GM19372 (cell line): ENCODE measurements at regions not wholly inside any gene's neighbourhood (a gene's known extent, or its start where the extent isn't known, plus 50 kb on each side); places are given as distances from the start of the nearest gene placed in this dataset.

ENCODE experiments used
- ATAC-seq: cut with Tn5 transposase; IDR thresholded peaks from one replicate; pipeline ENCODE4 v1.9.1; 2021; ENCODE audit warnings: mild to moderate bottlenecking, low read depth, moderate library complexity; ENCODE audit not compliant: unreplicated experiment

- no peak for ATAC-seq
Measured at GRCh38 chr2:18704276-18704675, 114.9 kb upstream of the NT5C1B start.

GRCh38 chr2:18703555-18703954 lies 114.2 kb upstream of the NT5C1B start:
- no peak for ATAC-seq

GRCh38 chr2:18701981-18702380 lies 112.6 kb upstream of the NT5C1B start:
- no peak for ATAC-seq

- no peak for ATAC-seq
Measured at GRCh38 chr2:18701546-18701945, 112.2 kb upstream of the NT5C1B start.

- no peak for ATAC-seq
Measured at GRCh38 chr2:18690342-18690741, 101.0 kb upstream of the NT5C1B start.

- ATAC-seq = no peak
Measured at GRCh38 chr2:18684206-18685038, 95.1 kb upstream of the NT5C1B start.

- no peak for ATAC-seq
Measured at GRCh38 chr2:18682681-18683080, 93.3 kb upstream of the NT5C1B start.

GRCh38 chr2:18677280-18677679 lies 87.9 kb upstream of the NT5C1B start:
- ATAC-seq = no peak

GRCh38 chr2:18674309-18674708 lies 84.9 kb upstream of the NT5C1B start:
- no peak for ATAC-seq

- ATAC-seq = no peak
Measured at GRCh38 chr2:18671363-18671762, 82.0 kb upstream of the NT5C1B start.

GRCh38 chr2:18668221-18668620 lies 78.9 kb upstream of the NT5C1B start:
- no peak for ATAC-seq

- no peak for ATAC-seq
Measured at GRCh38 chr2:18664421-18664820, 75.1 kb upstream of the NT5C1B start.

- no peak for ATAC-seq
Measured at GRCh38 chr2:18663861-18664260, 74.5 kb upstream of the NT5C1B start.

GRCh38 chr2:18662689-18663088 lies 73.3 kb upstream of the NT5C1B start:
- ATAC-seq = no peak

GRCh38 chr2:18659915-18660314 lies 70.5 kb upstream of the NT5C1B start:
- ATAC-seq = no peak

- no peak for ATAC-seq
Measured at GRCh38 chr2:18656048-18656447, 66.7 kb upstream of the NT5C1B start.

- ATAC-seq = no peak
Measured at GRCh38 chr2:18651842-18652774, 62.7 kb upstream of the NT5C1B start.

- no peak for ATAC-seq
Measured at GRCh38 chr2:18650221-18650620, 60.9 kb upstream of the NT5C1B start.

GRCh38 chr2:18649502-18650135 lies 60.2 kb upstream of the NT5C1B start:
- ATAC-seq = no peak

- no peak for ATAC-seq
Measured at GRCh38 chr2:18648161-18648560, 58.8 kb upstream of the NT5C1B start.

GRCh38 chr2:18647731-18648130 lies 58.4 kb upstream of the NT5C1B start:
- no peak for ATAC-seq
